ENCODE measurements at regions not wholly inside any gene's neighbourhood (a gene's known extent, or its start where the extent isn't known, plus 50 kb on each side); places are given as distances from the start of the nearest gene placed in this dataset.

GRCh38 chr1:184162281-184162680 lies 110.8 kb downstream of the TSEN15 start:
- no peak for TF ChIP-seq CTCF (IDR thresholded peaks at IDR 0.05)
- TF ChIP-seq POLR2A (IDR thresholded peaks at IDR 0.05), result no peak

All from thyroid gland (tissue), 4 donors.